RWPE2 (cell line): ENCODE measurements at regions not wholly inside any gene's neighbourhood (a gene's known extent, or its start where the extent isn't known, plus 50 kb on each side); places are given as distances from the start of the nearest gene placed in this dataset.
"Not testable (repeated sequence)": the region's sequence is repeated elsewhere in the genome, so short reads cannot be mapped to it uniquely, and the experiment has no call there.

Experiments
- ATAC-seq: fragments of 200-7000 bp; cut with Tn5 transposase; 3 replicates; pipeline ENCODE4 v1.9.1; 2021; ENCODE audit warnings: low read depth
- DNase-seq: peaks from one replicate; pipeline ENCODE4 v3.0.0-alpha.2; 2020; ENCODE audit warnings: low spot score
- H3K27ac ChIP-seq: fragments of 450-650 bp; 2 replicates; pipeline ENCODE4 v1.5.1; 2017; ENCODE audit warnings: mild to moderate bottlenecking; ENCODE audit not compliant: poor library complexity, severe bottlenecking
- H3K27me3 ChIP-seq: fragments of 250-450 bp; sonication (Bioruptor Pico); 2 replicates; pipeline ENCODE4 v1.5.1; 2021; ENCODE audit warnings: mild to moderate bottlenecking, moderate library complexity; ENCODE audit not compliant: insufficient read depth, poor library complexity, severe bottlenecking
- H3K36me3 ChIP-seq: fragments of 250-450 bp; sonication (Bioruptor Pico); 2 replicates; pipeline ENCODE4 v1.5.1; 2020; ENCODE audit warnings: low read depth, mild to moderate bottlenecking, moderate library complexity
- H3K4me1 ChIP-seq: fragments of 250-450 bp; sonication (Bioruptor Pico); 2 replicates; pipeline ENCODE4 v1.5.1; 2021; ENCODE audit warnings: mild to moderate bottlenecking, moderate library complexity; ENCODE audit not compliant: insufficient read depth, poor library complexity, severe bottlenecking
- H3K4me3 ChIP-seq: fragments of 250-450 bp; sonication (Bioruptor Pico); 2 replicates; pipeline ENCODE4 v1.5.1; 2021; ENCODE audit warnings: mild to moderate bottlenecking, moderate library complexity; ENCODE audit not compliant: severe bottlenecking
- H3K9me3 ChIP-seq: fragments of 250-450 bp; sonication (Bioruptor Pico); 2 replicates; pipeline ENCODE4 v1.5.1; 2021; ENCODE audit warnings: mild to moderate bottlenecking, moderate library complexity; ENCODE audit not compliant: severe bottlenecking
- CTCF ChIP-seq: fragments of 450-650 bp; IDR thresholded peaks from one replicate; pipeline ENCODE4 v1.5.1; 2017; ENCODE audit warnings: mild to moderate bottlenecking, moderate library complexity; ENCODE audit not compliant: poor library complexity, severe bottlenecking

- H3K27ac ChIP-seq = no peak overlapping the region
- H3K9me3 ChIP-seq = peaks cover 7% of the 10 kb centered on the region
- DNase-seq (no peak), ATAC-seq (no peak)
- H3K36me3 ChIP-seq = no peaks in the 10 kb centered on the region
- no peak overlapping the region for H3K4me3 ChIP-seq
- TF ChIP-seq CTCF = no peak
- H3K4me1 ChIP-seq = no peaks in the 10 kb centered on the region
- H3K27me3 ChIP-seq = no peaks in the 10 kb centered on the region
These were observed 123.0 kb downstream of the AREG start for GRCh38 chr4:74567981-74568380.

GRCh38 chr4:74570095-74570494 lies 125.2 kb downstream of the AREG start:
- DNase-seq (no peak), ATAC-seq (no peak)
- no peaks in the 10 kb centered on the region for H3K4me1 ChIP-seq
- H3K27me3 ChIP-seq = no peaks in the 10 kb centered on the region
- no peak for TF ChIP-seq CTCF
- H3K4me3 ChIP-seq = no peak overlapping the region
- H3K36me3 ChIP-seq = no peaks in the 10 kb centered on the region
- peaks cover 5% of the 10 kb centered on the region for H3K9me3 ChIP-seq
- H3K27ac ChIP-seq = no peak overlapping the region

- Histone ChIP-seq H3K9me3 (no peaks in the 10 kb centered on the region), H3K27me3 (no peaks in the 10 kb centered on the region), H3K36me3 (no peaks in the 10 kb centered on the region), H3K27ac (no peak overlapping the region), H3K4me1 (peaks cover 6% of the 10 kb centered on the region), H3K4me3 (no peak overlapping the region)
- TF ChIP-seq CTCF = no peak
- DNase-seq = no peak
- no peak for ATAC-seq
These were observed 133.4 kb downstream of the AREG start for GRCh38 chr4:74578329-74578728.

- H3K27ac ChIP-seq, H3K36me3 ChIP-seq, H3K9me3 ChIP-seq, ATAC-seq, H3K27me3 ChIP-seq, H3K4me3 ChIP-seq, DNase-seq: not testable (repeated sequence)
- H3K4me1 ChIP-seq = peaks cover 10% of the 10 kb centered on the region
These were observed 133.9 kb downstream of the AREG start for GRCh38 chr4:74578865-74579264.

- Histone ChIP-seq H3K36me3 (no peaks in the 10 kb centered on the region), H3K4me3 (no peak overlapping the region), H3K4me1 (peaks cover 10% of the 10 kb centered on the region), H3K27ac (no peak overlapping the region), H3K27me3 (no peaks in the 10 kb centered on the region), H3K9me3 (no peaks in the 10 kb centered on the region)
- ATAC-seq (no peak; the same call in 2 of the 3 replicates), DNase-seq (no peak)
- no peak for TF ChIP-seq CTCF
These were observed 138.3 kb downstream of the AREG start for GRCh38 chr4:74583089-74583700.
